ENCODE measurements at regions not wholly inside any gene's neighbourhood (a gene's known extent, or its start where the extent isn't known, plus 50 kb on each side); places are given as distances from the start of the nearest gene placed in this dataset.
"Not testable (repeated sequence)": the region's sequence is repeated elsewhere in the genome, so short reads cannot be mapped to it uniquely, and the experiment has no call there.

DNA sequence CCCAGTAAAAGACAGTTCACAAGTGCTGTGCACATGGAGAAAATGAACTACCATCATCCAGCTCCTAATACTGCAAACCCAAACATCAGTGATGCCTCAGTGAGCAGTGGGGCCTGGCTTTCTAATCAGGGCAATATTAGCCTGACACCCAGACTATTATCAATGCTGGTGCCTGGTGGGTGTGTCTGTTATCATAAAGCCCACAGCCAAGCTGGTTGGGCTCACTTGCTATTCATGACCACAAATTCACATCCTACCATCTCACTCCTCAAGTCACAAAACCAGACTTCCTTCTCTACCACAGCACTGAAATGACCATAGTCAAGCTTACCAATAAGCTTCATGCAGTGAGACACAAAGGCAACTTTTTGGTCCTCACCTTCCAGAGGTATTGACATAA is 180.8 kb upstream of the PLN start:
- Histone ChIP-seq H3K4me1 (no peaks in the 10 kb centered on the region), H3K4me3 (no peak overlapping the region), H3K9me3 (no peaks in the 10 kb centered on the region), H3K27ac (no peak overlapping the region), H3K36me3 (no peaks in the 10 kb centered on the region), H3K27me3 (no peaks in the 10 kb centered on the region)
- DNase-seq: no peak
- intact Hi-C loops (cut with DNase I): no loop called here
- TF ChIP-seq, protein P1, sequence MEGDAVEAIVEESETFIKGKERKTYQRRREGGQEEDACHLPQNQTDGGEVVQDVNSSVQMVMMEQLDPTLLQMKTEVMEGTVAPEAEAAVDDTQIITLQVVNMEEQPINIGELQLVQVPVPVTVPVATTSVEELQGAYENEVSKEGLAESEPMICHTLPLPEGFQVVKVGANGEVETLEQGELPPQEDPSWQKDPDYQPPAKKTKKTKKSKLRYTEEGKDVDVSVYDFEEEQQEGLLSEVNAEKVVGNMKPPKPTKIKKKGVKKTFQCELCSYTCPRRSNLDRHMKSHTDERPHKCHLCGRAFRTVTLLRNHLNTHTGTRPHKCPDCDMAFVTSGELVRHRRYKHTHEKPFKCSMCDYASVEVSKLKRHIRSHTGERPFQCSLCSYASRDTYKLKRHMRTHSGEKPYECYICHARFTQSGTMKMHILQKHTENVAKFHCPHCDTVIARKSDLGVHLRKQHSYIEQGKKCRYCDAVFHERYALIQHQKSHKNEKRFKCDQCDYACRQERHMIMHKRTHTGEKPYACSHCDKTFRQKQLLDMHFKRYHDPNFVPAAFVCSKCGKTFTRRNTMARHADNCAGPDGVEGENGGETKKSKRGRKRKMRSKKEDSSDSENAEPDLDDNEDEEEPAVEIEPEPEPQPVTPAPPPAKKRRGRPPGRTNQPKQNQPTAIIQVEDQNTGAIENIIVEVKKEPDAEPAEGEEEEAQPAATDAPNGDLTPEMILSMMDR (IDR thresholded peaks at IDR 0.05): no peak

DNA sequence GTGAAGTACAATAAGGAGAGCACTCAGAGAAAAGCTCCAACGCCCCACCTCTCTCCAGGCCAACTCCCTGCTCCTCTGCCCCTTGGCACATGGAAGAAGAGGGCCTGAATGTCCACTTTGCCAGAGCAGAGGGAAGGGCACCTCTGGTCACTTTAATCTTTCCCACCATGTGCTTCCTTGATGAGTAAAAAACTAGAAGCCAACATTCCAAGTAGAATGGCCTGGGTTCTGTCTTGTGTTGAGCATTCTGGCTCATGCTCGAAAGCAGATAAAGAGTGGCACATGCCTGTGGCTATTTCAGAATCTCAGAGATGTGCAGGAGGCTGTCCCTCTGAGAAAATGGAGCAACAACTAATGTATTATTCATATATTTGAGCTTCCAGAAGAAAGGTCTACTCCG is 177.4 kb upstream of the PLN start:
- H3K27ac ChIP-seq: no peak overlapping the region
- 68 to 75% methylated on average over 3 of the region's 3 CpGs for WGBS, 2 donors
- H3K4me1 ChIP-seq: no peaks in the 10 kb centered on the region
- intact Hi-C loops (cut with DNase I): no loop called here
- TF ChIP-seq, protein P1 (IDR thresholded peaks at IDR 0.05): no peak
- no peak for TF ChIP-seq POLR2A (IDR thresholded peaks at IDR 0.05)
- no peaks in the 10 kb centered on the region for H3K27me3 ChIP-seq
- no peak overlapping the region for H3K4me3 ChIP-seq
- no peaks in the 10 kb centered on the region for H3K9me3 ChIP-seq
- DNase-seq: no peak
- H3K36me3 ChIP-seq: no peaks in the 10 kb centered on the region

DNA sequence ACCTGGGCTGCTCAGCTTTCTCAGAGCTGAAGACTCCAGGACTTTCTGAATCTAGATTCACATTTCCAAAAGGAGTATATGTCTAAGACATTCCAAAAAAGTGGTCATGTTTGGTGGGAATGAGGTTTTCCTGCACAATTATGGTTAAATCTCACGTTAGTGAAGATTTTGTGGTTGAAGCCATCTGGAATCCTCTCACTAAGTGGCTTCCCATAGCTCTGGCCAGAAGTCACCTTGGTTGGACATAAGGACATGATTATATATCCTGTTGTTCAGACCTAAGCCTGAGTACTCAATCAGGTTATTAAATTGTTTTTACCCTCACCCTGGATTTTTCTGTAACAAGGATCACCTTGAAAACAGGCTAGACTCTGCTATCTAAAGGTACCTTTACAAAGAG is 176.1 kb upstream of the PLN start:
- intact Hi-C loops (cut with DNase I): no loop called here
- H3K36me3 ChIP-seq: no peaks in the 10 kb centered on the region
- 50 to 56% methylated on average over 1 of the region's 1 CpG for WGBS, 2 donors
- H3K27ac ChIP-seq: no peak overlapping the region
- no peaks in the 10 kb centered on the region for H3K4me1 ChIP-seq
- no peaks in the 10 kb centered on the region for H3K27me3 ChIP-seq
- TF ChIP-seq POLR2A (IDR thresholded peaks at IDR 0.05): no peak
- TF ChIP-seq, protein P1 (IDR thresholded peaks at IDR 0.05): no peak
- H3K4me3 ChIP-seq: no peak overlapping the region
- H3K9me3 ChIP-seq: no peaks in the 10 kb centered on the region
- no peak for DNase-seq

DNA sequence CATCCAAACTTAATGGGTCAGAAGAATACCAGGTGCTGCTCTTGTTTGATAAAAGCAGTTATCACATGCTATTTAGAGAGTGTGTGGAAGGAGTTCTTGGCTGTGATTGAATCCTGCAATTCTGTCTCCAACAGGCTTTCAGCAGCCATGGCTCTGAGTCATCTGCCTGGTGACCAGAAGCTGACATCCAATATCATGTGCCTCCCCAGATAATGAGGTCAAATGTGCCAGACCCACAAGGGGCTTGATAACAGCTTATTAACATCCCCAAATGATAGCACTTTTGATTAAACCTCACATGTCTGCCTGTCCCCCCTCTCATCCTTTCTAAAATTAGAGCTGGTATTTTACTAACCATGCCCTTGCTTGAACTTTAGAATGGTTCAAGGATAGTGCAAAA is 175.7 kb upstream of the PLN start:
- no peak for DNase-seq
- no peaks in the 10 kb centered on the region for H3K36me3 ChIP-seq
- H3K27ac ChIP-seq: peak overlapping the region in 1 of 4 donors; percentile 16
- no peak overlapping the region for H3K4me3 ChIP-seq
- no peaks in the 10 kb centered on the region for H3K4me1 ChIP-seq
- H3K27me3 ChIP-seq: no peaks in the 10 kb centered on the region
- no peaks in the 10 kb centered on the region for H3K9me3 ChIP-seq
- intact Hi-C loops (cut with DNase I): no loop called here
- no peak for TF ChIP-seq POLR2A (IDR thresholded peaks at IDR 0.05)
- TF ChIP-seq, protein P1 (IDR thresholded peaks at IDR 0.05): no peak

DNA sequence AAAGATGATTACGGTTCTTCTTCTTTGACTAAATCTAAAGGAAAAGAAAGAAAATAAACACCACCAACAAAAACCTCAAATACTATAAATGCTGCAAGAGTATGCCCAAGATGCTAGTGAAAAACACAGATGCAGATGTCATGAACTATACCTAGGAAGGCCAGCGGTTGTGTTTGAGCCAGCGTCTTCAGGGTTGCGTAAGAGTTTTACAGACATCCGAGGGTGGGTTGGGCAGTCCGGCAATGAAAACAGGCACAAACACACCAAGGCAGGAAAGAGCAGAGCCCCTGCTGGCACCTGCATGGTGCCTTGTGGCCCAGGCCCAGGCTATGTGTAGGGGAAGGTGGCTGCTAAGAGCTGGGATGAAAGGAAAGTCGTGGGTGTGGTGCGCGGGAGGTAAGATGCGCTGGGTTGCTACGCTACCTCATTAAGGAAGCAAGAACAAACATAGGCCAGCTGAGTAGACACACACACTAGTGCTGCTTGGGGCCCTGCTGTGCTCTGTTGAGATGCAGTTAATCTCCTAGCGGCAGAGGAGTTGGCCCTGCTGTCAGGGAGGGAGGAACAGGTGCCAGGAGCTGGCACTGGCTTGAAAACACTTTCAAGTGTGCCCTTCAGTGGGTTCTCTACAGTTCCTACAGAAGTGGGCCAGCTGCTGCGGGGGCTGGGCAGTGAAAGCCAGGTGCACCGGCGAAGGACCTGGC is 170.2 kb upstream of the PLN start:
- no peaks in the 10 kb centered on the region for H3K9me3 ChIP-seq
- no peaks in the 10 kb centered on the region for H3K27me3 ChIP-seq
- TF ChIP-seq, protein P1 (IDR thresholded peaks at IDR 0.05): no peak
- TF ChIP-seq POLR2A (IDR thresholded peaks at IDR 0.05): no peak
- intact Hi-C loops (cut with DNase I): no loop called here
- DNase-seq: no peak
- no peak overlapping the region for H3K4me3 ChIP-seq
- no peak overlapping the region for H3K27ac ChIP-seq
- 56 to 65% methylated on average over 11 to 15 of the region's 15 CpGs for WGBS, 2 donors
- H3K4me1 ChIP-seq: no peaks in the 10 kb centered on the region
- H3K36me3 ChIP-seq: no peaks in the 10 kb centered on the region

DNA sequence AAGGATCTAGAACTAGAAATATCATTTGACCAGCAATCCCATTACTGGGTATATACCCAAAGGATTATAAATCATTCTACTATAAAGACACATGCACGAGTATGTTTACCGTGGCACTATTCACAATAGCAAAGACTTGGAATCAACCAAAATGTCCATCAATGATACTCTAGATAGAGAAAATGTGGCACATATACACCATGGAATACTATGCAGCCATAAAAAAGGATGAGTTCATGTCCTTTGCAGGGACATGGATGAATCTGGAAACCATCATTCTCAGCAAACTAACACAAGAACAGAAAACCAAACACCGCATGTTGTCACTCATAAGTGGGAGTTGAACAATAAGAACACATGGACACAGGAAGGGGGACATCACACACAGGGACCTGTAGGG is 167.5 kb upstream of the PLN start:
- WGBS, 2 donors: 83 to 88% methylated on average over 3 of the region's 3 CpGs
- H3K36me3 ChIP-seq; H3K27me3 ChIP-seq; H3K9me3 ChIP-seq; DNase-seq; H3K4me3 ChIP-seq; H3K4me1 ChIP-seq; intact Hi-C loops (cut with DNase I); H3K27ac ChIP-seq: not testable (repeated sequence)
